ENCODE measurements at regions not wholly inside any gene's neighbourhood (a gene's known extent, or its start where the extent isn't known, plus 50 kb on each side); places are given as distances from the start of the nearest gene placed in this dataset.
"Not testable (repeated sequence)": the region's sequence is repeated elsewhere in the genome, so short reads cannot be mapped to it uniquely, and the experiment has no call there.

GRCh38 chr3:181604267-181604666 is 107.5 kb upstream of the SOX2 start:
- no peak for DNase-seq

GRCh38 chr3:181596126-181596525 is 115.6 kb upstream of the SOX2 start:
- no peak for DNase-seq

GRCh38 chr3:181590939-181591338 is 120.8 kb upstream of the SOX2 start:
- DNase-seq = not testable (repeated sequence)

DNA sequence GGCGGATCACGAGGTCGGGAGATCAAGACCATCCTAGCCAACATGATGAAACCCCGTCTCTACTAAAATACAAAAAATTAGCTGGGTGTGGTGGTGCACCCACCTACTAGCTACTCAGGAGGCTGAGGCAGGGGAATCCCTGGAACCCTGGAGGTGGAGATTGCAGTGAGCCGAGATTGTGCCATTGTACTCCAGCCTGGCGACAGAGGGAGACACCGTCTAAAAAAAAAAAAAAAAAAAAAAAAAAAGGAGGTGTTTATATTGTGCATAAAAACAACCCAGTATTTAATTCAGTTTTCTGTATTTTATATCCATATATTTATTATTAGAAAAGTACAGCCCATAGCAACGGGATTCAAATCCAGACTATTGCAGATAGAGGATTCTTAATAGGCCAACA is 129.1 kb upstream of the SOX2 start:
- DNase-seq = no peak

DNA sequence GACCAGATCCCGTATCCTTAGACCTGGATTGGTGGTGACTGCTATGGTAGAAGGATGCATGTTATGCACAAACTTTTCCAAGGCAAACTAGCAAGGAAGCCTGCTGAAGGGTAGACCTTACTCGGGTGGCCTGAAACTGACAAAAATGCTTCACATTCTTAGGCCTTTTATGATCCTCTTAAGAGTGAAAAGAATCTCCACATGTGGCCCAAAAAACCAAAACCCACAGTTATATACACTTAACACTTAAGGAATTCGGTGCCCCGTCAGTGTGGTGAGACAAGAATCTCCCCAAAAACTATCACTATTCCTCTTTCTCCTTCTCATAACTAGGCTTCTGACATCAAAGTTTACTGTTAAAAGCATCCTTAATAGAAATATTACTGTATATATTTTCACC is 130.1 kb upstream of the SOX2 start:
- DNase-seq = no peak

GRCh38 chr3:181578743-181579142 is 133.0 kb upstream of the SOX2 start:
- DNase-seq = no peak

- no peak for DNase-seq
Observed at GRCh38 chr3:181572432-181572831, 139.3 kb upstream of the SOX2 start.

- DNase-seq = no peak
Observed at GRCh38 chr3:181570472-181570871, 141.3 kb upstream of the SOX2 start.

- DNase-seq = no peak
Observed at GRCh38 chr3:181569356-181569940, 142.3 kb upstream of the SOX2 start.

GRCh38 chr3:181568693-181569092 is 143.0 kb upstream of the SOX2 start:
- no peak for DNase-seq

DNA sequence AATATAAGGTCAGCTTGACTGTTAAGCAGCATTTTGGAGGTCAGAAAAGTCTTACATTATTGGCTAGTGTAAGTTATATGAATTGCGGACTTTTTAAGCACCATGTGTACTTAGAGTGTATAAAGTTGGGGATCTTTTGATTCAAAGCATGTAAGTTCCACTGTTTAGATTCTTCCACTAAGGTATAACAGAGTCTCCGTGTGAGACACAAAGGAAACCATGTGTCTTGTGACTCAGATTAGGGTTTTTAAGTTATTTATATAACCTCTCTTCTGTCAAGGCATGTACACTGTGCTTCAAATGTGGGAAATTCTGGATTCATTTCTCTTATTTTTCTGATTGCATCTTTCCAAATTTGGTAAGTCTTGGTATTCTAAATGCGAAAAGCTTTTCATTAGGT is 143.5 kb upstream of the SOX2 start:
- no peak for DNase-seq

- DNase-seq = no peak
Observed at GRCh38 chr3:181567311-181568075, 144.2 kb upstream of the SOX2 start.

GRCh38 chr3:181565416-181565815 is 146.3 kb upstream of the SOX2 start:
- DNase-seq = no peak

GRCh38 chr3:181564222-181564621 is 147.5 kb upstream of the SOX2 start:
- DNase-seq = no peak

- no peak for DNase-seq
Observed at GRCh38 chr3:181561139-181562031, 150.3 kb upstream of the SOX2 start.

DNA sequence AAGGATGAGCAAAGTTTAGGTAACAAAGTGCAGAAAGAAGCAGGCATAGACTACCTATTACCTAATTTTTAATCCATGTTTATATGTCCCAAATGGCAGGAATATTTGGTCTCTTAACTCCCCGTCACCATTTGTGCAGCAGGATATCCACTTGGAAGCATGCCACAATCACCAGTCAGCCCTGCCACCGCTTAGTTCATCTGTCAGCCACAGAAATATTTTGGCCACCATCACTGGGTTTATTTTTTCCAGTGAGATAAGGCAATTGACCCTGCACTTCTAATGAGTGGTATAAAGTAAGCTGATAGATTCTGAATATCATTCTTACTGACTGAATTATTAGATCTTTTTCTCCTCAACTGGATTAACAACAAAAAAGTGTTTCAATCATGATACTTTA is 152.9 kb upstream of the SOX2 start:
- no peak for DNase-seq

DNA sequence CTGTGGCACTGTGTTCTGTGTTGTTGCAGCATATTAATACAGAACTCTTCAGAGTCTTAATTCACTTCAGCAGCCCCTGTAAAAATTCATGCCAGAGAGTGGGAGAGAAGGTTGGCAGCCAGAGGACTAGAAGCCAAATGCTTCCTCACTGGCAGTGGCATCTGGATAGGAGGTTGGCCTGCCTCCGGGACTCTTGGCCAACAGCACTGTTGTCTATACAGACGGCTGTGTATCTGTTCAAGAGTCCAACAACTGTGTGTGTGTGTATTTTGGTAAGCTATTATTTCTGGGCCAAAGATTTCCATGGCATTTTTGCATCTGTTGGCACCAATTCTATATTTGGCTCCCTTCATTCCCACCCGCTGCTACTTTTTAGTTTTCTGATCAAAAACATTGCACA is 156.0 kb upstream of the SOX2 start:
- DNase-seq = no peak

DNA sequence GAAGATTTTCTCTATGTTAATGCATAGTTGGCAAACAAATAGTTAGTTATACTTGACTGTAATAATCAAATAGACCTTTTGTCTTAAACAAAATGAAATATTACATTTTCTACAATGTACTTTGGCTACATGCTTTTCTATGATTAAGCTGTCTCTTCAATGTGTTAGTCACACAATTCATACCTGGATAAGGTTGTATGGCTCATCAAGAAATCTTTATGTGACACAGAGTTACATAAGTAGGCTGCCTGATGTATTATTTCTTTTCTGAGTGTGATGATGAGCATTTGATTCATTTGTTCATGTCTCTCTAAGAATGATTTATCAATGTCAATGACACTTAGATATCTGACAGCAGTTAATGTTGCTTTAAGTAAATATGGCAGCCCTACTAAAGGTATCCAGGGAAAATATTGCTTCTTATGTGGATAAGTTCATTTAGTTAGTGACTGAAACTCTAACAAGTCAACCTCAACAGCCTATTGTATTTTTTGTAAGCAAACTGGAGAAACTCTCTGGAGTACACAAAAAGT is 157.4 kb upstream of the SOX2 start:
- no peak for DNase-seq

GRCh38 chr3:181549266-181549665 is 162.5 kb upstream of the SOX2 start:
- DNase-seq = no peak

GRCh38 chr3:181541414-181541813 is 170.3 kb upstream of the SOX2 start:
- DNase-seq = no peak

- no peak for DNase-seq
Observed at GRCh38 chr3:181534781-181535221, 176.9 kb upstream of the SOX2 start.

DNA sequence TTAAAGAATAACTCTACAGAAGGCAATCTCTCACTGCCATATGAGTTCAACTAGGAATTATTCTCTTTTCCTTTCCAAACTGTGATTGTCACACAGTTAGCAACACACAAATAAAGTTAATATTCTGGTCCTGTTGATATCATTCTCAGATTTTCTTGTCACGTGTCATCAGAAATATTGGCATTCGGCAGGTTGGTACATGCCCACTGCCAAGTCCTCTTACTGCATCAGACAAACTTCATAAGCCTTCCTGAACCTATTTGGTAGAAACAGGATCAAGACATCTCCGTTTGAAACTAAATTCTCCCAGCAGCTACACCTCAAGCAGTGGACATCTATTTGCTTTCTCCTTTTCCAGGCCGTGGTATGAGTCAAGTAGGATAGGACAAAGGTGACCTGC is 177.9 kb upstream of the SOX2 start:
- no peak for DNase-seq

GRCh38 chr3:181530584-181530983 is 181.1 kb upstream of the SOX2 start:
- DNase-seq = no peak

- no peak for DNase-seq
Observed at GRCh38 chr3:181521831-181522230, 189.9 kb upstream of the SOX2 start.

Measured in stimulated activated CD4-positive, alpha-beta T cell treated with anti-CD3 and anti-CD28 coated beads, Interleukin-12 subunit alpha, Interleukin-12 subunit beta, amount 100 ng/mL, for 4 hours (primary cell).